Fibroblast of lung (primary cell): ENCODE measurements at regions not wholly inside any gene's neighbourhood (a gene's known extent, or its start where the extent isn't known, plus 50 kb on each side); places are given as distances from the start of the nearest gene placed in this dataset.

Experiments
- DNase-seq, 2 donors: peaks; one replicate each; pipeline versions ENCODE4 v3.0.0 to v3.0.0-alpha.2; 2010; ENCODE audit warnings: low read depth in 2 of 2
- H2AFZ ChIP-seq: 2 replicates; pipeline ENCODE4 v1.5.1; 2012; ENCODE audit warnings: low read length, control low read depth, inconsistent platforms
- H3K27ac ChIP-seq: 2 replicates; pipeline ENCODE4 v1.5.1; 2011; ENCODE audit warnings: low read length, control low read depth; ENCODE audit not compliant: insufficient read depth
- H3K27me3 ChIP-seq: 2 replicates; pipeline ENCODE4 v1.5.1; 2011; ENCODE audit warnings: mild to moderate bottlenecking, low read length; ENCODE audit not compliant: control insufficient read depth, insufficient read depth
- H3K36me3 ChIP-seq: 2 replicates; pipeline ENCODE4 v1.5.1; 2011; ENCODE audit warnings: low read length; ENCODE audit not compliant: control insufficient read depth, insufficient read depth
- H3K4me1 ChIP-seq: 2 replicates; pipeline ENCODE4 v1.5.1; 2011; ENCODE audit warnings: low read length; ENCODE audit not compliant: control insufficient read depth, insufficient read depth; ENCODE audit errors: extremely low read depth
- H3K4me2 ChIP-seq: 2 replicates; pipeline ENCODE4 v1.5.1; 2011; ENCODE audit warnings: low read length, control low read depth; ENCODE audit not compliant: insufficient read depth; ENCODE audit errors: extremely low read depth
- H3K4me3 ChIP-seq, 4 experiments: fragments of 200-600 bp in 1 of 4; sonication (generic) in 1 of 4; replicated peaks in 1 of 4; 2 replicates each; pipeline ENCODE4 v1.5.1; 2011 to 2016; ENCODE audit warnings: low read length in 4 of 4, low read depth in 3 of 4, mild to moderate bottlenecking in 3 of 4, control low read depth in 2 of 4, inconsistent platforms in 1 of 4, mixed read lengths in 1 of 4; ENCODE audit not compliant: insufficient read depth in 1 of 4; ENCODE audit errors: control extremely low read depth in 1 of 4
- H3K79me2 ChIP-seq: 2 replicates; pipeline ENCODE4 v1.5.1; 2012; ENCODE audit warnings: mild to moderate bottlenecking, low read length, inconsistent platforms; ENCODE audit not compliant: control insufficient read depth, insufficient read depth
- H3K9ac ChIP-seq: 2 replicates; pipeline ENCODE4 v1.5.1; 2011; ENCODE audit warnings: mild to moderate bottlenecking, low read length, control low read depth; ENCODE audit not compliant: insufficient read depth
- H3K9me3 ChIP-seq: 2 replicates; pipeline ENCODE4 v1.5.1; 2012; ENCODE audit warnings: low read depth, low read length; ENCODE audit not compliant: control insufficient read depth, insufficient read depth
- H4K20me1 ChIP-seq: 2 replicates; pipeline ENCODE4 v1.5.1; 2011; ENCODE audit warnings: low read length; ENCODE audit not compliant: control insufficient read depth, insufficient read depth; ENCODE audit errors: extremely low read depth
- CTCF ChIP-seq, 2 donors: IDR thresholded peaks in 1 of 2; conservative IDR thresholded peaks in 1 of 2; 1 replicate in 1 of 2; 2 replicates in 1 of 2; pipeline ENCODE4 v1.5.1; 2011 to 2012; ENCODE audit warnings: low read length in 2 of 2, control low read depth in 1 of 2, inconsistent platforms in 1 of 2, low read depth in 1 of 2, mild to moderate bottlenecking in 1 of 2
- EZH2 ChIP-seq: IDR thresholded peaks from 2 replicates; pipeline ENCODE4 v1.5.1; 2012; ENCODE audit warnings: low read length, control low read depth, mild to moderate bottlenecking; ENCODE audit errors: missing control alignments

GRCh38 chr6:74048387-74048786 lies 352.4 kb downstream of the CD109 start:
- no peak overlapping the region for H3K4me2 ChIP-seq
- H3K9me3 ChIP-seq = no peaks in the 10 kb centered on the region
- H3K79me2 ChIP-seq = no peaks in the 10 kb centered on the region
- no peaks in the 10 kb centered on the region for H3K27me3 ChIP-seq
- TF ChIP-seq CTCF (conservative IDR thresholded peaks at IDR 0.05 in 1 of 2, IDR thresholded peaks at IDR 0.05 in 1 of 2; ENCODE audit: low read depth in 1 of 2, low read length in 2 of 2) (no peak), EZH2 (no peak)
- no peaks in the 10 kb centered on the region for H4K20me1 ChIP-seq
- H2AFZ ChIP-seq = no peak overlapping the region
- H3K27ac ChIP-seq = no peak overlapping the region
- H3K4me1 ChIP-seq = peaks cover 4% of the 10 kb centered on the region
- H3K9ac ChIP-seq = no peak overlapping the region
- no peak overlapping the region for H3K4me3 ChIP-seq
- no peak for DNase-seq
- no peaks in the 10 kb centered on the region for H3K36me3 ChIP-seq

DNA sequence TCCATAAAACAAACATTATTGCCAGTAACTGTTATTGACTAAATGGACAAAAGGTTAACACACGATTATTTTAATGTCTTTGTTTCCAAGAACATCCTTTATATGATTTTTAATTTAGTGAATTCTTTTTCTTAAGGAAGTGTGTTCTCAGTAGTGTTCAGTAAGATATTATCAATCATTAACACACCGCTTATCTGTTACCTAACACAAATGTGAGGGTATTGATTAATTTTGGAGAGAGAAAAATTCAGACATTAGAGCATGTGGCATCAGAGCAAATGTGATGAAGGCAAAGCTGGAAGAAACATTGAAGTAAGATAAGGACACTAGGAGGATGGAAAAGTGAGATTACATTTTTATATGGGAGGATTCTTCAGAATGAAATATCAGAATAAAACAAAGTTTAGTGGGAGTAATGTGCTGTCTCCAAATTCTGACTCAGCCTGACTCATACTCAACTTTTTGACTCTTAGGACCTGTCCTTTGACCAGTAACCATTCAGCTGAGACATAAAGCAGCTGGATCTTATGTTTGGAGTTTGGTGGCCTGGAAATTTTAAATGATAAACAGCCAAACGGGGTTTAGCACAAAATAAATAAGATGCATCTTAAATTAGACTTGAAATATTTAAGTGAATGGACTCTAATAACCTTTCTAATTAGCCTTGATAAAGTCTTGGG lies 348.6 kb downstream of the CD109 start:
- H3K9ac ChIP-seq = no peak overlapping the region
- TF ChIP-seq EZH2 (no peak), CTCF (conservative IDR thresholded peaks at IDR 0.05 in 1 of 2, IDR thresholded peaks at IDR 0.05 in 1 of 2; ENCODE audit: low read depth in 1 of 2, low read length in 2 of 2) (no peak)
- no peak overlapping the region for H2AFZ ChIP-seq
- no peaks in the 10 kb centered on the region for H3K27me3 ChIP-seq
- no peaks in the 10 kb centered on the region for H3K9me3 ChIP-seq
- H3K79me2 ChIP-seq = no peaks in the 10 kb centered on the region
- H3K4me1 ChIP-seq = peaks cover 4% of the 10 kb centered on the region
- no peak overlapping the region for H3K4me3 ChIP-seq
- H3K4me2 ChIP-seq = no peak overlapping the region
- H3K36me3 ChIP-seq = no peaks in the 10 kb centered on the region
- H3K27ac ChIP-seq = no peak overlapping the region
- no peaks in the 10 kb centered on the region for H4K20me1 ChIP-seq
- peak; percentile 18 to 83 for DNase-seq

DNA sequence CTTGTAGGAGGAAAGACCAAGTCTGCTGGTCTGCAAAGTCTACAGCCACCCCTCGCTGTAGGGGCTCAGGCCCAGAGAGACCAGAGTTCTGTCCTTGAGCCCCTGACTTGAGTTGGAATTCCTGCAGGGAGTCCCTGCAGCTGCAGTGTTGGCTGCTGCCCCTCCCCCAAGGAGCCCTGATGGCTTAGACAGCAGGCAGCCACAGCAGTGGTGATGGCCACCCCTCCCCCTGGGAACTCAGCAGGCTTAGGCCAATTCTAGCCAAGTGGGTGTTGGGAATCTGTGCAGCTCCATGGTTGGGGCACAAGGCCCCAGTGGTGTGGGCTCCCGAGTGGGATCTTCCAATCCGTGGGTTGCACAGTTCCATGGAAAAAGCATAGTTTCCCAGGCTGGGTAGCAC lies 345.4 kb downstream of the CD109 start:
- Histone ChIP-seq H3K4me1 (peaks cover 4% of the 10 kb centered on the region), H3K27me3 (no peaks in the 10 kb centered on the region), H3K27ac (no peak overlapping the region), H2AFZ (no peak overlapping the region), H3K4me3 (no peak overlapping the region), H3K9me3 (no peaks in the 10 kb centered on the region), H3K36me3 (no peaks in the 10 kb centered on the region), H3K79me2 (no peaks in the 10 kb centered on the region), H3K9ac (no peak overlapping the region), H3K4me2 (no peak overlapping the region), H4K20me1 (no peaks in the 10 kb centered on the region)
- TF ChIP-seq CTCF (conservative IDR thresholded peaks at IDR 0.05 in 1 of 2, IDR thresholded peaks at IDR 0.05 in 1 of 2; ENCODE audit: low read depth in 1 of 2, low read length in 2 of 2) (no peak), EZH2 (no peak)
- no peak for DNase-seq
